PC-9 (cell line): ENCODE measurements at regions not wholly inside any gene's neighbourhood (a gene's known extent, or its start where the extent isn't known, plus 50 kb on each side); places are given as distances from the start of the nearest gene placed in this dataset.

ENCODE experiments used
- BruUV-seq: library from RNA; stranded (reverse); fragments of 400-500 nt; replicated peaks from 2 replicates; lab custom pipeline; 2021; lab: Mats Ljungman, UMichigan
- CTCF ChIA-PET: fragments of 300-600 bp; sonication (Branson Sonifier 250); formaldehyde crosslinking; loops from one replicate; lab custom pipeline; 2022; ENCODE audit warnings: antibody characterized with exemption; lab: Charles Lee
- POLR2A ChIA-PET: fragments of 300-600 bp; sonication (Branson Sonifier 250); formaldehyde crosslinking; loops from one replicate; lab custom pipeline; 2022; ENCODE audit warnings: antibody characterized with exemption; ENCODE audit not compliant: unreplicated experiment; lab: Charles Lee
- DNase-seq, 2 experiments: peaks; one replicate each; pipeline versions ENCODE4 v3.0.0 to v3.0.0-alpha.2; 2015 to 2022; ENCODE audit warnings: mixed read lengths in 1 of 2
- H2AFZ ChIP-seq: fragments of 200-600 bp; sonication (generic); 2 replicates; pipeline ENCODE4 v1.8.1; 2017; ENCODE audit warnings: antibody characterized with exemption
- H3F3A ChIP-seq: fragments of 200-600 bp; sonication (generic); 2 replicates; pipeline ENCODE4 v1.8.1; 2017; ENCODE audit warnings: antibody characterized with exemption, mild to moderate bottlenecking, low read depth; ENCODE audit not compliant: insufficient read depth
- H3K27ac ChIP-seq: fragments of 200-600 bp; sonication (generic); 2 replicates; pipeline ENCODE4 v1.6.1; 2016; ENCODE audit warnings: mixed run types
- H3K27me3 ChIP-seq: fragments of 200-600 bp; sonication (generic); 2 replicates; pipeline ENCODE4 v1.6.1; 2016; ENCODE audit warnings: low read depth, mixed run types; ENCODE audit not compliant: insufficient read depth
- H3K36me3 ChIP-seq: fragments of 200-600 bp; sonication (generic); 2 replicates; pipeline ENCODE4 v1.6.1; 2016; ENCODE audit warnings: low read depth, mixed run types
- H3K4me1 ChIP-seq: fragments of 200-600 bp; sonication (generic); replicated peaks from 2 replicates; pipeline ENCODE4 v1.6.1; 2016; ENCODE audit warnings: mixed run types; ENCODE audit not compliant: insufficient read depth
- H3K4me2 ChIP-seq: fragments of 200-600 bp; sonication (generic); 2 replicates; pipeline ENCODE4 v1.6.1; 2017; ENCODE audit warnings: mixed run types
- H3K4me3 ChIP-seq: fragments of 200-600 bp; sonication (generic); 2 replicates; pipeline ENCODE4 v1.6.1; 2016; ENCODE audit warnings: mixed run types
- H3K79me2 ChIP-seq: fragments of 200-600 bp; sonication (generic); 2 replicates; pipeline ENCODE4 v1.6.1; 2017; ENCODE audit warnings: low read depth, mixed run types
- H3K9me2 ChIP-seq: fragments of 200-600 bp; sonication (generic); 2 replicates; pipeline ENCODE4 v1.8.1; 2017; ENCODE audit warnings: mild to moderate bottlenecking; ENCODE audit not compliant: insufficient read depth
- H3K9me3 ChIP-seq: fragments of 200-600 bp; sonication (generic); 2 replicates; pipeline ENCODE4 v1.8.1; 2016; ENCODE audit warnings: low read depth; ENCODE audit not compliant: insufficient read depth
- H4K20me1 ChIP-seq: fragments of 200-600 bp; sonication (generic); 2 replicates; pipeline ENCODE4 v1.8.1; 2017; ENCODE audit not compliant: insufficient read depth
- CTCF ChIP-seq: fragments of 200-600 bp; sonication (generic); conservative IDR thresholded peaks from 2 replicates; pipeline ENCODE4 v1.6.1; 2017; ENCODE audit warnings: mixed run types, antibody characterized with exemption, mild to moderate bottlenecking, moderate library complexity
- EZH2 ChIP-seq: fragments of 200-600 bp; sonication (generic); IDR thresholded peaks from 2 replicates; pipeline ENCODE4 v1.8.0; 2017; ENCODE audit warnings: antibody characterized with exemption, low read depth
- intact Hi-C: fragments of 100-400 bp; cut with micrococcal nuclease; formaldehyde crosslinking; loops from one replicate; pipeline ENCODE4 v1.10.0; 2022; ENCODE audit not compliant: unreplicated experiment

GRCh38 chr20:57964011-57964862 is 254.4 kb upstream of the PMEPA1 start:
- POLR2A ChIA-PET: no interaction called here
- no TSS peak for BruUV-seq
- Histone ChIP-seq H3K9me3 (no peaks in the 10 kb centered on the region), H3K9me2 (no peaks in the 10 kb centered on the region), H3K27ac (no peak overlapping the region), H3K27me3 (no peaks in the 10 kb centered on the region), H3K36me3 (no peaks in the 10 kb centered on the region), H3K79me2 (no peaks in the 10 kb centered on the region), H2AFZ (no peak overlapping the region), H3K4me2 (no peak overlapping the region), H3K4me1 (no peaks in the 10 kb centered on the region), H3K4me3 (no peak overlapping the region), H4K20me1 (no peaks in the 10 kb centered on the region), H3F3A (no peaks in the 10 kb centered on the region)
- no peak for DNase-seq
- TF ChIP-seq EZH2 (no peak), CTCF (no peak)
- intact Hi-C loops: no loop called here
- CTCF ChIA-PET: interaction anchor here (0.6 kb wide), 1 partner anchor 25 kb away, joined by 3 read pairs; no protein-coding TSS in a partner anchor

GRCh38 chr20:57960803-57961575 is 251.2 kb upstream of the PMEPA1 start:
- intact Hi-C loops: no loop called here
- no peak overlapping the region for H3K4me2 ChIP-seq
- H3K9me3 ChIP-seq: no peaks in the 10 kb centered on the region
- no peaks in the 10 kb centered on the region for H3K36me3 ChIP-seq
- no peaks in the 10 kb centered on the region for H3K27me3 ChIP-seq
- H3K79me2 ChIP-seq: no peaks in the 10 kb centered on the region
- POLR2A ChIA-PET: no interaction called here
- no peaks in the 10 kb centered on the region for H3K9me2 ChIP-seq
- BruUV-seq: no TSS peak
- H4K20me1 ChIP-seq: no peaks in the 10 kb centered on the region
- no peak overlapping the region for H3K27ac ChIP-seq
- H3K4me1 ChIP-seq: no peaks in the 10 kb centered on the region
- H3K4me3 ChIP-seq: no peak overlapping the region
- CTCF ChIA-PET: no interaction called here
- no peak for DNase-seq
- TF ChIP-seq EZH2 (no peak), CTCF (no peak)
- no peaks in the 10 kb centered on the region for H3F3A ChIP-seq
- no peak overlapping the region for H2AFZ ChIP-seq

GRCh38 chr20:57959589-57959988 is 249.8 kb upstream of the PMEPA1 start:
- Histone ChIP-seq H3K9me2 (no peaks in the 10 kb centered on the region), H3K36me3 (no peaks in the 10 kb centered on the region), H3K9me3 (no peaks in the 10 kb centered on the region; the same call in 1 of the 2 replicates), H3K4me1 (no peaks in the 10 kb centered on the region), H4K20me1 (no peaks in the 10 kb centered on the region), H3K79me2 (no peaks in the 10 kb centered on the region), H2AFZ (no peak overlapping the region), H3K4me2 (no peak overlapping the region), H3F3A (no peaks in the 10 kb centered on the region), H3K27me3 (no peaks in the 10 kb centered on the region), H3K4me3 (no peak overlapping the region), H3K27ac (no peak overlapping the region)
- CTCF ChIA-PET: no interaction called here
- intact Hi-C loops: no loop called here
- no TSS peak for BruUV-seq
- no peak for DNase-seq
- POLR2A ChIA-PET: no interaction called here
- no peak for TF ChIP-seq CTCF
- no peak for TF ChIP-seq EZH2
